ENCODE measurements at regions not wholly inside any gene's neighbourhood (a gene's known extent, or its start where the extent isn't known, plus 50 kb on each side); places are given as distances from the start of the nearest gene placed in this dataset.
"Not testable (repeated sequence)": the region's sequence is repeated elsewhere in the genome, so short reads cannot be mapped to it uniquely, and the experiment has no call there.

DNA sequence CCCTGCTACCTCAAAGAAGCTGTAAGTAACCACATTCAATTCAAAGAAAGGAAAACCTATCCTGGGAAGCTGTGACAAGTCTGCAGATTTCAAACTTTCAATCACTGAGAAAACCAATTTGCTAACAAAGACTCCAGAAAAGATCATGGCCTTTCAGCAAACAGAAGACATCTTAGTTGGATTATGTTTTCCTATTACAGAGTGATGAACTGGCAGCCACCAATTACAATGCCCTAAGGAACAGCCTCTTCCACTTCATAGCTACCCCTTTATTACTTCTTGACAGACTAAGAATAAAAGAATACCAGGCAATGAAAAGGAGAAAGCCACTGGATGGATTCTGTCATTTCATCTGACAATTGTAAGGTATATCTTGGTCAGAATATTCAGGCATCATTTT lies 128.2 kb upstream of the RASEF start:
- H3K4me1 ChIP-seq (ENCODE audit: control extremely low read depth in 1 of 4, control insufficient read depth in 4 of 4, insufficient read depth in 4 of 4, low read length in 3 of 4) = peaks cover 0 to 4% (median 0%) of the 10 kb centered on the region in 4 experiments
- H3K4me3 ChIP-seq (ENCODE audit: control insufficient read depth in 1 of 7, extremely low read depth in 1 of 7, insufficient read depth in 4 of 7, low read depth in 2 of 7, low read length in 6 of 7) = no peak overlapping the region
- H3K27ac ChIP-seq (ENCODE audit: insufficient read depth in 1 of 2, low read depth in 1 of 2, low read length in 2 of 2, poor library complexity in 1 of 2, severe bottlenecking in 2 of 2) = no peak overlapping the region
- H3K36me3 ChIP-seq (ENCODE audit: control insufficient read depth in 4 of 4, insufficient read depth in 4 of 4, low read length in 3 of 4) = no peaks in the 10 kb centered on the region
- ChIA-PET POLR2A (no interaction called here), CTCF (interaction anchor here (0.6 to 1.2 kb wide), 2 partner anchors 10 to 1509 kb away, joined by 3 read pairs; no protein-coding TSS in a partner anchor)
- peaks cover 0 to 14% (median 3%) of the 10 kb centered on the region in 5 experiments for H3K27me3 ChIP-seq (replicated peaks in 2 of 5; ENCODE audit: control insufficient read depth in 4 of 5, insufficient read depth in 5 of 5, low read length in 4 of 5)
- no peak for DNase-seq
- no peaks in the 10 kb centered on the region for H3K9me3 ChIP-seq (ENCODE audit: control extremely low read depth in 1 of 5, control insufficient read depth in 4 of 5, insufficient read depth in 2 of 5, low read depth in 1 of 5, low read length in 4 of 5)

DNA sequence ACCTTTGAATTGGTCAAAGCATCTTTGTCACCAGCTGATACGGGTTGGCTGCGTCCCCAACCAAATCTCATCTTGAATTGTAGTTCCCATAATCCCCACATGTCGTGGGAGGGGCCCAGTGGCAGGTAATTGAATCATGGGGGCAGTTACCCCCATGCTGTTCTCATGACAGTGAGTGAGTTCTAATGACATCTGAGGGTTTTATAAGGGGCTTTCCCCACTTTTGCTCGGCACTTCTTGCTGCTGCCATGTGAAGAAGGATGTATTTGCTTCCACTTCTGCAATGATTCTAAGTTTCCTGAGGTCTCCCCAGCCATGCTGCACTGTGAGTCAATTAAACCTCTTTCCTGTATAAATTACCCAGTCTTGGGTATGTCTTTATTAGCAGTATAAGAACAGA lies 126.1 kb upstream of the RASEF start:
- peaks cover 0 to 22% (median 3%) of the 10 kb centered on the region in 5 experiments for H3K27me3 ChIP-seq (replicated peaks in 2 of 5; ENCODE audit: control insufficient read depth in 4 of 5, insufficient read depth in 5 of 5, low read length in 4 of 5)
- H3K27ac ChIP-seq (ENCODE audit: insufficient read depth in 1 of 2, low read depth in 1 of 2, low read length in 2 of 2, poor library complexity in 1 of 2, severe bottlenecking in 2 of 2); H3K4me3 ChIP-seq (ENCODE audit: control insufficient read depth in 1 of 7, extremely low read depth in 1 of 7, insufficient read depth in 4 of 7, low read depth in 2 of 7, low read length in 6 of 7); H3K36me3 ChIP-seq (ENCODE audit: control insufficient read depth in 4 of 4, insufficient read depth in 4 of 4, low read length in 3 of 4); H3K4me1 ChIP-seq (ENCODE audit: control extremely low read depth in 1 of 4, control insufficient read depth in 4 of 4, insufficient read depth in 4 of 4, low read length in 3 of 4); DNase-seq; POLR2A ChIA-PET; CTCF ChIA-PET; H3K9me3 ChIP-seq (ENCODE audit: control extremely low read depth in 1 of 5, control insufficient read depth in 4 of 5, insufficient read depth in 2 of 5, low read depth in 1 of 5, low read length in 4 of 5): not testable (repeated sequence)
- WGBS (ENCODE audit: insufficient coverage) = 93% methylated on average over 3 of the region's 4 CpGs

DNA sequence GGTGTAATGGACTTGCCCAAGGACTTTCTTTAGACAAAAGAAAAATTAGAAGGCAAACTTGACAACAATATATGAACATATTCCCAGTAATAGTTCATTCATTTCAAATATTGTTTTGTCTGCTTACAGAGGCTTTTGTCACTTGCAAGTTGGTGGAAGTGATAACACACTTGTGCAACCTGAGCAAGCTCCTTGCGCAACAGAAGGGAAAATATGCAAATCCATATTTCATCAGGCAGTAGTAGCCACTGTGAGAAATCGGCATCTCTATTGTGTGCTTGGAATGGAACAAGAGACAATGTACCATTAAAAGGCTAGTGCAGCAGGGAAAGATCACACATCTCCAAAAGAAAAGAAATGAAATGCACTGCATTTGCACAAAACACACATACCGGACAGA lies 125.3 kb upstream of the RASEF start:
- no peaks in the 10 kb centered on the region for H3K9me3 ChIP-seq (ENCODE audit: control extremely low read depth in 1 of 5, control insufficient read depth in 4 of 5, insufficient read depth in 2 of 5, low read depth in 1 of 5, low read length in 4 of 5)
- no peak overlapping the region for H3K4me3 ChIP-seq (ENCODE audit: control insufficient read depth in 1 of 7, extremely low read depth in 1 of 7, insufficient read depth in 4 of 7, low read depth in 2 of 7, low read length in 6 of 7)
- ChIA-PET CTCF (no interaction called here), POLR2A (no interaction called here)
- DNase-seq = no peak
- H3K27ac ChIP-seq (ENCODE audit: insufficient read depth in 1 of 2, low read depth in 1 of 2, low read length in 2 of 2, poor library complexity in 1 of 2, severe bottlenecking in 2 of 2) = no peak overlapping the region
- 92% methylated on average over 2 of the region's 3 CpGs for WGBS (ENCODE audit: insufficient coverage)
- no peaks in the 10 kb centered on the region for H3K36me3 ChIP-seq (ENCODE audit: control insufficient read depth in 4 of 4, insufficient read depth in 4 of 4, low read length in 3 of 4)
- H3K27me3 ChIP-seq (replicated peaks in 2 of 5; ENCODE audit: control insufficient read depth in 4 of 5, insufficient read depth in 5 of 5, low read length in 4 of 5) = peaks cover 0 to 26% (median 3%) of the 10 kb centered on the region in 5 experiments
- peaks cover 0 to 4% (median 0%) of the 10 kb centered on the region in 4 experiments for H3K4me1 ChIP-seq (ENCODE audit: control extremely low read depth in 1 of 4, control insufficient read depth in 4 of 4, insufficient read depth in 4 of 4, low read length in 3 of 4)

DNA sequence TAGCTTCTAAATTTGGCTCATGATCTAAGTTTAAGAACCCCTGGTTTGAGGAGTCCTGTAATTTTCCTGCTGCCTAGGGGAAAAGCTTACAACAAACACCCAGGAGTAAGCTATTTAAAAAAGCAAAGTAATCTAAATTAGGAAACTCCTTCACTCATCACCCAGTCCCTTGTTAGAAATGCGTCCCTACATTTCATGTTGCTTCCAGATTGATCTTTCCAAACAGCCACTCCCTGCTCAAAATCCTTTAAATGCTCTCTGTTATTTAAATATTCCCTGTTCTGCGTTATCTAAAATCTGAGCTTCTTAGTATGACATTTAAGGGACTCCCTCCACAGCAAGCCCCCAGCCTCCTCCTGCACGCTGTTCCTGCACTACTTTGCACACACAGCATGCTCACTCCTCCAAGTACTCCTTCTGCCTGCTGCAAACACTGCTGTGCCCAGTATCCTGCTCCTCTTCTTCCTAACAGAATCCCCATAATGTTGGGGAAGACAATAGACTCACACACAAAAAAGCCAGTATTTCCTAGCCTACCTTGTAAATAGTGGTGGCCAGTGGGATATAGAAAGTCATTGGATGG lies 123.3 kb upstream of the RASEF start:
- H3K27ac ChIP-seq (ENCODE audit: insufficient read depth in 1 of 2, low read depth in 1 of 2, low read length in 2 of 2, poor library complexity in 1 of 2, severe bottlenecking in 2 of 2) = no peak overlapping the region
- no peak overlapping the region for H3K4me3 ChIP-seq (ENCODE audit: control insufficient read depth in 1 of 7, extremely low read depth in 1 of 7, insufficient read depth in 4 of 7, low read depth in 2 of 7, low read length in 6 of 7)
- H3K36me3 ChIP-seq (ENCODE audit: control insufficient read depth in 4 of 4, insufficient read depth in 4 of 4, low read length in 3 of 4) = no peaks in the 10 kb centered on the region
- H3K9me3 ChIP-seq (ENCODE audit: control extremely low read depth in 1 of 5, control insufficient read depth in 4 of 5, insufficient read depth in 2 of 5, low read depth in 1 of 5, low read length in 4 of 5) = no peaks in the 10 kb centered on the region
- DNase-seq = no peak
- 76% methylated on average over 3 of the region's 3 CpGs for WGBS (ENCODE audit: insufficient coverage)
- ChIA-PET CTCF (interaction anchor here (0.6 to 1.4 kb wide), 2 partner anchors 14 to 203 kb away, joined by 3 to 4 read pairs; no protein-coding TSS in a partner anchor), POLR2A (no interaction called here)
- H3K27me3 ChIP-seq (replicated peaks in 2 of 5; ENCODE audit: control insufficient read depth in 4 of 5, insufficient read depth in 5 of 5, low read length in 4 of 5) = peaks cover 0 to 26% (median 3%) of the 10 kb centered on the region in 5 experiments
- H3K4me1 ChIP-seq (ENCODE audit: control extremely low read depth in 1 of 4, control insufficient read depth in 4 of 4, insufficient read depth in 4 of 4, low read length in 3 of 4) = peaks cover 0 to 4% (median 0%) of the 10 kb centered on the region in 4 experiments

DNA sequence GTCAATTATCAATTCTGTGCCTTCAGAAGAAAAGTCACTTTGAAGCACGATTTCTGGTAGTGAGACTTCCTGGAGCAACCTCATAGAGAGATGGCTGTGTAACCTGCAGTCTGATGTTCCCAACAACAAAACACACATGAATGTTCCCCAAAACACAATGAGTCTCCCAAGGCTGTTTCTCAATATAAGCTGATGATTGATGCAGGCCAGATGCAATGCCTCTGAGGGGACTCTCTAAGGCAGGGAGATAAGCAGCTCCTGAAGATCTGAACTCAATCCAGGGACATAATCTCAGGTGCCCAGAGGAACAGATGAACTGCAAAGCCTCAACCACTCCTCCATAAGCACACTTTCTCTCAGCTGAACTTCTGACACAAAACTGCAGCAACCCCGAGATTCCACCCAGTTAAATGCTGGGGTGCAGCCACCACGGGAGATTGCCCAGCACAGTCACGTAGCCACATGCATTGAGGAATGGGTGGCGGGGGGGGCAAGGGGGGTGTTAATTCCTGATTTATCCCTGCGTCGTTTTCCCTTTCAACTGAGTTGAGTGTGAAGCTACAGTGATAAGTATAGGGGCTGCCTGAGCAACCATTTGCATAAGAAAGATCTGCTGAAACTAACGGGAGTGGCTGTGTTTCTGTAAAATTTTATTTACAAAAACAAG lies 122.7 kb upstream of the RASEF start:
- H3K9me3 ChIP-seq (ENCODE audit: control extremely low read depth in 1 of 5, control insufficient read depth in 4 of 5, insufficient read depth in 2 of 5, low read depth in 1 of 5, low read length in 4 of 5) = no peaks in the 10 kb centered on the region
- H3K4me1 ChIP-seq (ENCODE audit: control extremely low read depth in 1 of 4, control insufficient read depth in 4 of 4, insufficient read depth in 4 of 4, low read length in 3 of 4) = peaks cover 0 to 4% (median 0%) of the 10 kb centered on the region in 4 experiments
- WGBS (ENCODE audit: insufficient coverage) = 74% methylated on average over 5 of the region's 8 CpGs
- DNase-seq = no peak
- no peak overlapping the region for H3K4me3 ChIP-seq (ENCODE audit: control insufficient read depth in 1 of 7, extremely low read depth in 1 of 7, insufficient read depth in 4 of 7, low read depth in 2 of 7, low read length in 6 of 7)
- peaks cover 0 to 26% (median 3%) of the 10 kb centered on the region in 5 experiments for H3K27me3 ChIP-seq (replicated peaks in 2 of 5; ENCODE audit: control insufficient read depth in 4 of 5, insufficient read depth in 5 of 5, low read length in 4 of 5)
- ChIA-PET POLR2A (no interaction called here), CTCF (no interaction called here)
- H3K36me3 ChIP-seq (ENCODE audit: control insufficient read depth in 4 of 4, insufficient read depth in 4 of 4, low read length in 3 of 4) = no peaks in the 10 kb centered on the region
- no peak overlapping the region for H3K27ac ChIP-seq (ENCODE audit: insufficient read depth in 1 of 2, low read depth in 1 of 2, low read length in 2 of 2, poor library complexity in 1 of 2, severe bottlenecking in 2 of 2)

DNA sequence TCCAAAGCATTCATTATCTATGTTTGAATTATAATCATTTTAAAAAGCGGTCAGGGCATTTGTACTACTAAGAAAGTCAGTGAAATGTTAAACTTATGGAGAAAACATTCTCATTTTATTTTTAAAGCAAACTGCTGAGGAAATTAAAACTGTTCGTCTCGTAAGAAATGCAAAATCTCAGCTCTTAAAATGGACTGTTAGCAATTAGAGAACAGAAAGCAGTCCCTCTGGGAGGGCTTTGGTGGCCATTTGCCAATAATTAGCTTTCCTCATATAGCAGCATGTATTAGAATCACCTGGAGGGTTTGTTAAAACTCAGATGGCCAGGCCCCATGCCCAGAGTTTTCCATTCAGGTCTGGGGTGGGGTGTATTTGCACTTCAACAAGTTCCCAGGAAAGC lies 120.7 kb upstream of the RASEF start:
- Histone ChIP-seq H3K27me3 (replicated peaks in 2 of 5; ENCODE audit: control insufficient read depth in 4 of 5, insufficient read depth in 5 of 5, low read length in 4 of 5) (peaks cover 0 to 24% (median 3%) of the 10 kb centered on the region in 5 experiments), H3K36me3 (ENCODE audit: control insufficient read depth in 4 of 4, insufficient read depth in 4 of 4, low read length in 3 of 4) (no peaks in the 10 kb centered on the region), H3K4me1 (ENCODE audit: control extremely low read depth in 1 of 4, control insufficient read depth in 4 of 4, insufficient read depth in 4 of 4, low read length in 3 of 4) (peaks cover 0 to 4% (median 0%) of the 10 kb centered on the region in 4 experiments), H3K27ac (ENCODE audit: insufficient read depth in 1 of 2, low read depth in 1 of 2, low read length in 2 of 2, poor library complexity in 1 of 2, severe bottlenecking in 2 of 2) (no peak overlapping the region), H3K9me3 (ENCODE audit: control extremely low read depth in 1 of 5, control insufficient read depth in 4 of 5, insufficient read depth in 2 of 5, low read depth in 1 of 5, low read length in 4 of 5) (no peaks in the 10 kb centered on the region), H3K4me3 (ENCODE audit: control insufficient read depth in 1 of 7, extremely low read depth in 1 of 7, insufficient read depth in 4 of 7, low read depth in 2 of 7, low read length in 6 of 7) (no peak overlapping the region)
- no peak for DNase-seq
- 100% methylated on average over 1 of the region's 3 CpGs for WGBS (ENCODE audit: insufficient coverage)
- CTCF ChIA-PET = no interaction called here
- POLR2A ChIA-PET = no interaction called here

DNA sequence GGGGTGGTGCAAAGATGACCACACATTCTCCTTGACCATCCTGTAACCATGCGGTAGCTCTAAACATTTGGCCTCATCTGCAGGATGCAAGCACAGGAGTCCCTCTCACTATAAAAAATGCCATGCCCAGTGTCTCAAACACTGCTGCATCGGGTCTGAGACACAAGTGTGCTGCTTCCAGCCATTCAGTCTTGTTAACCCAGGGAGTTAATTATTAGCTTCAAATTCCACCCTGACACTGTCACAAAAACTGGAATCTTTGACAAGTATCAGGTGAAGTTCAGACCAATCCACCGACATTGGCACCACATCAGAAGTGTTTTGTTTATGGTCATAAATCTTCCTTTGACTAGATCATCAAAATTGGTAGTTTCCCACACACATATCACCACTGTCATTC lies 119.1 kb upstream of the RASEF start:
- no peaks in the 10 kb centered on the region for H3K36me3 ChIP-seq (ENCODE audit: control insufficient read depth in 4 of 4, insufficient read depth in 4 of 4, low read length in 3 of 4)
- peaks cover 0 to 6% (median 0%) of the 10 kb centered on the region in 5 experiments for H3K9me3 ChIP-seq (ENCODE audit: control extremely low read depth in 1 of 5, control insufficient read depth in 4 of 5, insufficient read depth in 2 of 5, low read depth in 1 of 5, low read length in 4 of 5)
- no peak overlapping the region for H3K27ac ChIP-seq (ENCODE audit: insufficient read depth in 1 of 2, low read depth in 1 of 2, low read length in 2 of 2, poor library complexity in 1 of 2, severe bottlenecking in 2 of 2)
- 94% methylated on average over 3 of the region's 3 CpGs for WGBS (ENCODE audit: insufficient coverage)
- H3K27me3 ChIP-seq (replicated peaks in 2 of 5; ENCODE audit: control insufficient read depth in 4 of 5, insufficient read depth in 5 of 5, low read length in 4 of 5) = peaks cover 0 to 19% (median 2%) of the 10 kb centered on the region in 5 experiments
- ChIA-PET CTCF (no interaction called here), POLR2A (no interaction called here)
- no peak overlapping the region for H3K4me3 ChIP-seq (ENCODE audit: control insufficient read depth in 1 of 7, extremely low read depth in 1 of 7, insufficient read depth in 4 of 7, low read depth in 2 of 7, low read length in 6 of 7)
- no peaks in the 10 kb centered on the region for H3K4me1 ChIP-seq (ENCODE audit: control extremely low read depth in 1 of 4, control insufficient read depth in 4 of 4, insufficient read depth in 4 of 4, low read length in 3 of 4)
- no peak for DNase-seq

Measured in common myeloid progenitor, CD34-positive (primary cell).